Lower lobe of right lung (tissue), 2 donors: ENCODE measurements at regions not wholly inside any gene's neighbourhood (a gene's known extent, or its start where the extent isn't known, plus 50 kb on each side); places are given as distances from the start of the nearest gene placed in this dataset.

ENCODE experiments used
- ATAC-seq, 2 donors: fragments of 200-7000 bp; cut with Tn5 transposase; one replicate each; pipeline ENCODE4 v1.9.1; 2020 to 2022; ENCODE audit warnings: mild to moderate bottlenecking in 2 of 2, moderate library complexity in 2 of 2
- DNase-seq: peaks from one replicate; pipeline ENCODE4 v3.0.0-alpha.2; 2020
- H3K27ac ChIP-seq: fragments of 200-600 bp; one replicate; pipeline ENCODE4 v1.8.0; 2022
- H3K27me3 ChIP-seq: fragments of 200-600 bp; one replicate; pipeline ENCODE4 v1.8.0; 2022; ENCODE audit warnings: low read depth
- H3K36me3 ChIP-seq: fragments of 200-600 bp; one replicate; pipeline ENCODE4 v1.8.0; 2022; ENCODE audit warnings: mild to moderate bottlenecking
- H3K4me1 ChIP-seq: fragments of 200-600 bp; one replicate; pipeline ENCODE4 v1.8.0; 2022
- H3K4me3 ChIP-seq: fragments of 200-600 bp; one replicate; pipeline ENCODE4 v1.8.0; 2022; ENCODE audit warnings: mild to moderate bottlenecking
- H3K9me3 ChIP-seq: fragments of 200-600 bp; one replicate; pipeline ENCODE4 v1.8.0; 2022
- CTCF ChIP-seq: fragments of 200-600 bp; IDR thresholded peaks from one replicate; pipeline ENCODE4 v1.8.0; 2022; ENCODE audit warnings: antibody characterized with exemption, mild to moderate bottlenecking
- intact Hi-C: fragments of 100-400 bp; cut with DNase I; formaldehyde crosslinking; loops from one replicate; pipeline ENCODE4 v1.11.0; 2022
- donor health status: DM: no; HTN: yes; CAD: no; lungs with severe emphysema.

- no peaks in the 10 kb centered on the region for H3K9me3 ChIP-seq
- intact Hi-C loops = no loop called here
- no peaks in the 10 kb centered on the region for H3K36me3 ChIP-seq
- H3K4me3 ChIP-seq = no peak overlapping the region
- H3K27me3 ChIP-seq = no peaks in the 10 kb centered on the region
- H3K4me1 ChIP-seq = no peaks in the 10 kb centered on the region
- DNase-seq (no peak), ATAC-seq (no peak)
- TF ChIP-seq CTCF = no peak
- H3K27ac ChIP-seq = no peak overlapping the region
These were observed 1554.5 kb upstream of the SLC39A10 start for GRCh38 chr2:194102546-194102945.

GRCh38 chr2:194100201-194100600 lies 1556.8 kb upstream of the SLC39A10 start:
- intact Hi-C loops = no loop called here
- H3K9me3 ChIP-seq = no peaks in the 10 kb centered on the region
- no peaks in the 10 kb centered on the region for H3K36me3 ChIP-seq
- H3K27me3 ChIP-seq = no peaks in the 10 kb centered on the region
- ATAC-seq = no peak
- no peaks in the 10 kb centered on the region for H3K4me1 ChIP-seq
- H3K4me3 ChIP-seq = no peak overlapping the region
- no peak overlapping the region for H3K27ac ChIP-seq
- no peak for DNase-seq
- no peak for TF ChIP-seq CTCF

DNA sequence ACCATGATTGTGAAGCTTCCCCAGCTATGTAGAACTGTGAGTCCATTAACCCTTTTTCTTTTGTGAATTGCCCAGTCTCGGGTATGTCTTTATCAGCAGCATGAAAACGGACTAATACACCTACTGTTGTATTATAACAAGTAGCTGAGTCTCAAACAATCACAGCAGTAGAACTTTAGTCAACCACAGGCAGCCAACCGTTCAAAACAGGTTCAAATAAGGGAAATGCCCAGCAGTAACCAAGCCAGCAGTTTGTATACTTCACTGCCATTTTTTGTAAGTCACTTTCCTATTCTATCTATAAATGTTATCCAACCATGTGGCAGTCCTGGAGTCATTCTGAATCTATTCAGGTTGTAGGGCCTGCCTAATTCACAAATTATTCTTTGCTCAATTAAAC lies 1560.6 kb upstream of the SLC39A10 start:
- no peak for TF ChIP-seq CTCF
- Histone ChIP-seq H3K9me3 (no peaks in the 10 kb centered on the region), H3K27ac (no peak overlapping the region), H3K27me3 (no peaks in the 10 kb centered on the region), H3K4me3 (no peak overlapping the region), H3K4me1 (no peaks in the 10 kb centered on the region), H3K36me3 (no peaks in the 10 kb centered on the region)
- intact Hi-C loops = no loop called here
- DNase-seq (no peak), ATAC-seq (no peak)

- no peak for ATAC-seq
- DNase-seq = no peak
These were observed 1561.7 kb upstream of the SLC39A10 start for GRCh38 chr2:194095359-194095758.

DNA sequence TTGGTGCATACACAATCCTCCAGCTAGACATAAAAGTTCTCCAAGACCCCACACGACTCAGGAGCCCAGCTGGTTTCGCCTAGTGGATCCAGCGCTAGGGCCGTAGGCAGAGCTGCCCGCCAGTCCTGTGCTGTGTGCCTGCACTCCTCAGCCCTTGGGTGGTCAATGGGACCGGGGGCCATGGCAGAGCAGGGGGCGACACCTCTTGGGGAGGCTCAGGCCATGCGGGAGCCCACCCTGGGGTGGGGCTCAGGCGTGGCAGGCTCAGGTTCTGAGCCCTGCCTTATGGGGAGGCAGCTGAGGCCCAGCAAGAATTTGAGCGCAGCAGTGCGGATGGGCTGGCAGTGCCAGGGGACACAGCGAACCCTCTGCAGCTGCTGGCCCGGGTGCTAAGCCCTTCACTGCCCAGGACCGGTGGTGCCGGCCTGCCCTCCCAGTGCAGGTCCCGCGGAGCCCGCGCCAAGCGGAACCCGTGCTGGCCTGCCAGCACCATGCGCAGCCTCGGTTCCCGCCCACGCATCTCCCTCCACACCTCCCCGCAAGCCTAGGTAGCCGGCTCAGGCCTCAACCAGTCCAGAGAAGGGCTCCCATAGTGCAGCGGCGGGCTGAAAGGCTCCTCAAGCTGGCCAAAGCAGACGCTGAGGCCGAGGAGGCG lies 1566.6 kb upstream of the SLC39A10 start:
- TF ChIP-seq CTCF = no peak
- no peak overlapping the region for H3K27ac ChIP-seq
- no peaks in the 10 kb centered on the region for H3K36me3 ChIP-seq
- no peak overlapping the region for H3K4me3 ChIP-seq
- ATAC-seq (peak in 1 of 2 donors; percentile 32), DNase-seq (peak; percentile 42)
- no peaks in the 10 kb centered on the region for H3K9me3 ChIP-seq
- no peaks in the 10 kb centered on the region for H3K27me3 ChIP-seq
- intact Hi-C loops = no loop called here
- no peaks in the 10 kb centered on the region for H3K4me1 ChIP-seq

More at GRCh38 chr2:194095359-194095758, 1561.7 kb upstream of the SLC39A10 start:
- no peaks in the 10 kb centered on the region for H3K27me3 ChIP-seq
- H3K36me3 ChIP-seq = no peaks in the 10 kb centered on the region
- H3K27ac ChIP-seq = no peak overlapping the region
- intact Hi-C loops = no loop called here
- no peak for TF ChIP-seq CTCF
- H3K4me3 ChIP-seq = no peak overlapping the region
- no peaks in the 10 kb centered on the region for H3K9me3 ChIP-seq
- H3K4me1 ChIP-seq = no peaks in the 10 kb centered on the region
